ENCODE measurements at regions not wholly inside any gene's neighbourhood (a gene's known extent, or its start where the extent isn't known, plus 50 kb on each side); places are given as distances from the start of the nearest gene placed in this dataset.

- H3K4me1 ChIP-seq (ENCODE audit: insufficient read depth, low read length, severe bottlenecking): no peaks in the 10 kb centered on the region
Measured at GRCh38 chr2:83305758-83306378, 1153.2 kb downstream of the SUCLG1 start.

GRCh38 chr2:83291083-83291482, 1168.0 kb downstream of the SUCLG1 start:
- H3K4me1 ChIP-seq (ENCODE audit: insufficient read depth, low read length, severe bottlenecking): no peaks in the 10 kb centered on the region
- no peaks in the 10 kb centered on the region for H3K9me2 ChIP-seq (ENCODE audit: low read depth, low read length)

More at GRCh38 chr2:83305758-83306378, 1153.2 kb downstream of the SUCLG1 start:
- H3K36me3 ChIP-seq (ENCODE audit: insufficient read depth, low read length): no peaks in the 10 kb centered on the region
- H3K79me2 ChIP-seq (ENCODE audit: insufficient read depth, low read length): no peaks in the 10 kb centered on the region
- TF ChIP-seq EZH2 (IDR thresholded peaks at IDR 0.05; ENCODE audit: borderline replicate concordance, low read length) (no peak), CTCF (IDR thresholded peaks at IDR 0.05; ENCODE audit: low read length) (no peak)
- no peaks in the 10 kb centered on the region for H3K27me3 ChIP-seq (ENCODE audit: insufficient read depth, low read length)
- H3F3A ChIP-seq (ENCODE audit: insufficient read depth, low read length): no peaks in the 10 kb centered on the region
- no peaks in the 10 kb centered on the region for H3K9me3 ChIP-seq (ENCODE audit: low read length)
- H3K4me2 ChIP-seq (ENCODE audit: low read length): no peak overlapping the region
- no peak overlapping the region for H2AFZ ChIP-seq (ENCODE audit: low read length)
- H4K20me1 ChIP-seq (ENCODE audit: insufficient read depth, low read length): no peaks in the 10 kb centered on the region
- H3K4me3 ChIP-seq (ENCODE audit: low read depth, low read length, poor library complexity, severe bottlenecking): no peak overlapping the region
- H3K27ac ChIP-seq (ENCODE audit: low read depth, low read length, poor library complexity, severe bottlenecking): no peak overlapping the region
- no peaks in the 10 kb centered on the region for H3K9me2 ChIP-seq (ENCODE audit: low read depth, low read length)
- no peak overlapping the region for H3K9ac ChIP-seq (ENCODE audit: low read length)

GRCh38 chr2:83282841-83283240, 1176.2 kb downstream of the SUCLG1 start:
- Histone ChIP-seq H3F3A (ENCODE audit: insufficient read depth, low read length) (no peaks in the 10 kb centered on the region), H3K27me3 (ENCODE audit: insufficient read depth, low read length) (no peaks in the 10 kb centered on the region), H4K20me1 (ENCODE audit: insufficient read depth, low read length) (no peaks in the 10 kb centered on the region), H2AFZ (ENCODE audit: low read length) (no peak overlapping the region), H3K4me3 (ENCODE audit: low read depth, low read length, poor library complexity, severe bottlenecking) (no peak overlapping the region), H3K4me1 (ENCODE audit: insufficient read depth, low read length, severe bottlenecking) (no peaks in the 10 kb centered on the region), H3K9me3 (ENCODE audit: low read length) (no peaks in the 10 kb centered on the region), H3K79me2 (ENCODE audit: insufficient read depth, low read length) (no peaks in the 10 kb centered on the region), H3K4me2 (ENCODE audit: low read length) (no peak overlapping the region), H3K36me3 (ENCODE audit: insufficient read depth, low read length) (no peaks in the 10 kb centered on the region), H3K9ac (ENCODE audit: low read length) (no peak overlapping the region), H3K9me2 (ENCODE audit: low read depth, low read length) (no peaks in the 10 kb centered on the region), H3K27ac (ENCODE audit: low read depth, low read length, poor library complexity, severe bottlenecking) (no peak overlapping the region)
- TF ChIP-seq EZH2 (IDR thresholded peaks at IDR 0.05; ENCODE audit: borderline replicate concordance, low read length) (no peak), CTCF (IDR thresholded peaks at IDR 0.05; ENCODE audit: low read length) (no peak)

More at GRCh38 chr2:83291083-83291482, 1168.0 kb downstream of the SUCLG1 start:
- no peak overlapping the region for H3K4me2 ChIP-seq (ENCODE audit: low read length)
- H3K4me3 ChIP-seq (ENCODE audit: low read depth, low read length, poor library complexity, severe bottlenecking): no peak overlapping the region
- no peaks in the 10 kb centered on the region for H3K9me3 ChIP-seq (ENCODE audit: low read length)
- no peak overlapping the region for H3K27ac ChIP-seq (ENCODE audit: low read depth, low read length, poor library complexity, severe bottlenecking)
- H3K36me3 ChIP-seq (ENCODE audit: insufficient read depth, low read length): no peaks in the 10 kb centered on the region
- no peaks in the 10 kb centered on the region for H3K27me3 ChIP-seq (ENCODE audit: insufficient read depth, low read length)
- no peak overlapping the region for H3K9ac ChIP-seq (ENCODE audit: low read length)
- no peak overlapping the region for H2AFZ ChIP-seq (ENCODE audit: low read length)
- no peaks in the 10 kb centered on the region for H3K79me2 ChIP-seq (ENCODE audit: insufficient read depth, low read length)
- H3F3A ChIP-seq (ENCODE audit: insufficient read depth, low read length): no peaks in the 10 kb centered on the region
- H4K20me1 ChIP-seq (ENCODE audit: insufficient read depth, low read length): no peaks in the 10 kb centered on the region
- TF ChIP-seq CTCF (IDR thresholded peaks at IDR 0.05; ENCODE audit: low read length): no peak
- TF ChIP-seq EZH2 (IDR thresholded peaks at IDR 0.05; ENCODE audit: borderline replicate concordance, low read length): no peak
